OCI-LY1 (cell line): ENCODE measurements at regions not wholly inside any gene's neighbourhood (a gene's known extent, or its start where the extent isn't known, plus 50 kb on each side); places are given as distances from the start of the nearest gene placed in this dataset.
"Not testable (repeated sequence)": the region's sequence is repeated elsewhere in the genome, so short reads cannot be mapped to it uniquely, and the experiment has no call there.

Source experiments
- H2AFZ ChIP-seq: fragments of 200-600 bp; sonication (generic), shearing (Covaris generic); 2 replicates; pipeline ENCODE4 v1.6.0; 2014; ENCODE audit warnings: antibody characterized with exemption, mild to moderate bottlenecking, low read length
- H3F3A ChIP-seq: fragments of 200-600 bp; sonication (generic), shearing (Covaris generic); 2 replicates; pipeline ENCODE4 v1.6.0; 2014; ENCODE audit warnings: mild to moderate bottlenecking, antibody characterized with exemption, low read length, moderate library complexity; ENCODE audit not compliant: insufficient read depth
- H3K27ac ChIP-seq: fragments of 200-600 bp; sonication (generic); 2 replicates; pipeline ENCODE4 v1.5.1; 2014; ENCODE audit warnings: low read length, mixed run types, mild to moderate bottlenecking, low read depth; ENCODE audit not compliant: poor library complexity, severe bottlenecking
- H3K27me3 ChIP-seq: fragments of 200-600 bp; sonication (generic); 2 replicates; pipeline ENCODE4 v1.6.0; 2014; ENCODE audit warnings: antibody characterized with exemption, mild to moderate bottlenecking, low read length, moderate library complexity; ENCODE audit not compliant: insufficient read depth
- H3K36me3 ChIP-seq: fragments of 200-600 bp; sonication (generic); 2 replicates; pipeline ENCODE4 v1.6.1; 2014; ENCODE audit warnings: mild to moderate bottlenecking, antibody characterized with exemption, low read length, moderate library complexity, mixed read lengths; ENCODE audit not compliant: insufficient read depth
- H3K4me1 ChIP-seq: fragments of 200-600 bp; sonication (generic); 2 replicates; pipeline ENCODE4 v1.5.1; 2014; ENCODE audit warnings: mild to moderate bottlenecking, low read length, moderate library complexity; ENCODE audit not compliant: insufficient read depth, severe bottlenecking
- H3K4me2 ChIP-seq: fragments of 200-600 bp; sonication (generic), shearing (Covaris generic); 2 replicates; pipeline ENCODE4 v1.6.1; 2014; ENCODE audit warnings: low read length
- H3K4me3 ChIP-seq: fragments of 200-600 bp; sonication (generic); 2 replicates; pipeline ENCODE4 v1.5.1; 2014; ENCODE audit warnings: low read length, low read depth, mild to moderate bottlenecking, mixed read lengths; ENCODE audit not compliant: poor library complexity, severe bottlenecking
- H3K79me2 ChIP-seq: fragments of 200-600 bp; shearing (Covaris generic); 2 replicates; pipeline ENCODE4 v1.6.1; 2016; ENCODE audit warnings: mixed run types, low read length, mixed read lengths; ENCODE audit not compliant: insufficient read depth
- H3K9ac ChIP-seq: fragments of 200-600 bp; sonication (generic), shearing (Covaris generic); 2 replicates; pipeline ENCODE4 v1.6.1; 2014; ENCODE audit warnings: mild to moderate bottlenecking, low read length, mixed read lengths
- H3K9me2 ChIP-seq: fragments of 200-600 bp; sonication (generic), shearing (Covaris generic); 2 replicates; pipeline ENCODE4 v1.6.1; 2014; ENCODE audit warnings: low read depth, mild to moderate bottlenecking, low read length, mixed read lengths
- H3K9me3 ChIP-seq: fragments of 200-600 bp; shearing (Covaris generic); 2 replicates; pipeline ENCODE4 v1.6.1; 2014; ENCODE audit warnings: low read length, mixed read lengths
- H4K20me1 ChIP-seq: fragments of 200-600 bp; sonication (generic), shearing (Covaris generic); 2 replicates; pipeline ENCODE4 v1.6.0; 2016; ENCODE audit warnings: mild to moderate bottlenecking, low read length; ENCODE audit not compliant: insufficient read depth
- EZH2 ChIP-seq: fragments of 200-600 bp; sonication (generic), shearing (Covaris generic); IDR thresholded peaks from 2 replicates; pipeline ENCODE4 v1.8.0; 2017; ENCODE audit warnings: borderline replicate concordance, mixed run types, mild to moderate bottlenecking, antibody characterized with exemption, low read length, moderate library complexity, mixed read lengths
- TF ChIP-seq, protein P1 (sequence below): fragments of 200-600 bp; sonication (generic), shearing (Covaris generic); IDR thresholded peaks from 2 replicates; pipeline ENCODE4 v1.5.1; 2017; ENCODE audit warnings: mild to moderate bottlenecking, antibody characterized with exemption, low read length, moderate library complexity, mixed read lengths

DNA sequence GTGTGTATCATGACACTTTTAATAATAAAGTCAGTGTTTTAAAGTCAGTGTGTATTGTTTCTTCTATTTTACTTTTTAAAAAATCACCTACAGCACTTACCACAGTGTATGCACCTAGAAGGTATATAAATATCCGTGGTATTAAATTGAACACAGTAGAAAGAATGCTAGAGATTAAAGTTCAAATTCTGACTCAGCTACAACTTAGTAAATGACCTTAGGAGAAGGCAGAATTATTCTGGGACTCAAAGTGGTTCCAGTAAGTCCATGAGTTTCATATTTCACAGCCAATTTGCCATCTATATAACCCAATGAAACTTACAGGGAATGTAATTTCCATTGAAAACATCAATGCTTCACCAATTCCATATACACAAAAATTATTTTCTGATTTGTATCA is 52.7 kb upstream of the MAP4 start:
- Histone ChIP-seq H3K9ac (no peak overlapping the region), H3K9me3 (no peaks in the 10 kb centered on the region), H3K9me2 (no peaks in the 10 kb centered on the region), H3K36me3 (no peaks in the 10 kb centered on the region), H3K4me3 (no peak overlapping the region), H3F3A (no peaks in the 10 kb centered on the region), H3K27me3 (no peaks in the 10 kb centered on the region), H3K27ac (no peak overlapping the region), H2AFZ (no peak overlapping the region), H3K4me2 (no peak overlapping the region), H4K20me1 (no peaks in the 10 kb centered on the region), H3K79me2 (peaks cover 30% of the 10 kb centered on the region), H3K4me1 (no peaks in the 10 kb centered on the region)
- TF ChIP-seq, protein P1, sequence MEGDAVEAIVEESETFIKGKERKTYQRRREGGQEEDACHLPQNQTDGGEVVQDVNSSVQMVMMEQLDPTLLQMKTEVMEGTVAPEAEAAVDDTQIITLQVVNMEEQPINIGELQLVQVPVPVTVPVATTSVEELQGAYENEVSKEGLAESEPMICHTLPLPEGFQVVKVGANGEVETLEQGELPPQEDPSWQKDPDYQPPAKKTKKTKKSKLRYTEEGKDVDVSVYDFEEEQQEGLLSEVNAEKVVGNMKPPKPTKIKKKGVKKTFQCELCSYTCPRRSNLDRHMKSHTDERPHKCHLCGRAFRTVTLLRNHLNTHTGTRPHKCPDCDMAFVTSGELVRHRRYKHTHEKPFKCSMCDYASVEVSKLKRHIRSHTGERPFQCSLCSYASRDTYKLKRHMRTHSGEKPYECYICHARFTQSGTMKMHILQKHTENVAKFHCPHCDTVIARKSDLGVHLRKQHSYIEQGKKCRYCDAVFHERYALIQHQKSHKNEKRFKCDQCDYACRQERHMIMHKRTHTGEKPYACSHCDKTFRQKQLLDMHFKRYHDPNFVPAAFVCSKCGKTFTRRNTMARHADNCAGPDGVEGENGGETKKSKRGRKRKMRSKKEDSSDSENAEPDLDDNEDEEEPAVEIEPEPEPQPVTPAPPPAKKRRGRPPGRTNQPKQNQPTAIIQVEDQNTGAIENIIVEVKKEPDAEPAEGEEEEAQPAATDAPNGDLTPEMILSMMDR: no peak
- TF ChIP-seq EZH2: no peak

DNA sequence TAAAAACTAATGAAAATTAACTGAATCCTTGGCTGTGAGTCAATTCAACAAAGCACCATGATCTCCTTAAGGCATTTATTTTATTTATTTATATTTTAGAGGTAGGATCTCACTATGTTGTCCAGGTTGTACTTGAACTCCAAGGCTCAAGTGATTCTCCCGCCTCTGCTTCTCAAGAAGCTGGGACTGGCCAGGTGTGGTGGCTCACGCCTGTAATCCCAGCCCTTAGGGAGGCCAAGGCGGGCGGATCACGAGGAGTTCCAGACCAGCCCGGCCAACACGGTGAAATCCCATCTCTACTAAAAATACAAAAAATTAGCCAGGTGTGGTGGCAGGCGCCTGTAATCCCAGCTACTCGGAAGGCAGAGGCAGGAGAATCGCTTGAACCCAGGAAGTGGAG is 52.1 kb upstream of the MAP4 start:
- not testable (repeated sequence) for H3K4me1 ChIP-seq, H2AFZ ChIP-seq, H3K36me3 ChIP-seq, H3K9me2 ChIP-seq, H3K27me3 ChIP-seq, H3K9me3 ChIP-seq, H3K9ac ChIP-seq, H3F3A ChIP-seq, H3K27ac ChIP-seq, H3K4me3 ChIP-seq, H3K4me2 ChIP-seq, H4K20me1 ChIP-seq
- H3K79me2 ChIP-seq: peaks cover 33% of the 10 kb centered on the region

DNA sequence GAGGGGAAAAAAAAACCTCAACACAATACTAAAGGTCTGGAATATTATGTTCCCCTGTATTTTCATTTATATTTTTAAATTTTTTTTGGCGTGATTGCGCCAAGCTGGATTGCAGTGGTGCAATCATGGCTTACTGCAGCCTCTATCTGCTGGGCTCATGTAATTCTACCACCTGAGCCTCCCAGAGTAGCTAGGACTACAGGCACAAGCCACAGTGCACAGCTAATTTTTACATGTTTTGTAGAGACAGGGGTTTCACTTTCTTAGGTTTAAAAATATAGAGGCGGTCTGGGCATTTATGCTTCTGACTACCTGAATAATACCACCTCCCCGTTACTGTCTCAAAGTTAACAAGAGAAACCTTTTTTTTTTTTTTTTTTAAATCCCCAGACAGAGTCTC is 51.1 kb upstream of the MAP4 start:
- H3K9ac ChIP-seq: no peak overlapping the region
- no peaks in the 10 kb centered on the region for H3K9me2 ChIP-seq
- no peaks in the 10 kb centered on the region for H4K20me1 ChIP-seq
- H3K4me1 ChIP-seq: no peaks in the 10 kb centered on the region
- no peaks in the 10 kb centered on the region for H3F3A ChIP-seq
- H3K27me3 ChIP-seq: no peaks in the 10 kb centered on the region
- no peak for TF ChIP-seq EZH2
- H3K4me2 ChIP-seq: no peak overlapping the region
- H3K79me2 ChIP-seq: peaks cover 27% of the 10 kb centered on the region
- no peak overlapping the region for H3K27ac ChIP-seq
- H3K4me3 ChIP-seq: no peak overlapping the region
- H2AFZ ChIP-seq: no peak overlapping the region
- peaks cover 6% of the 10 kb centered on the region; the same call in 1 of the 2 replicates for H3K36me3 ChIP-seq
- H3K9me3 ChIP-seq: no peaks in the 10 kb centered on the region
